GM12878 (cell line): ENCODE measurements at regions not wholly inside any gene's neighbourhood (a gene's known extent, or its start where the extent isn't known, plus 50 kb on each side); places are given as distances from the start of the nearest gene placed in this dataset.

ENCODE experiments used
- ATAC-seq: fragments of 200-7000 bp; cut with Tn5 transposase; 3 replicates; pipeline ENCODE4 v1.9.1; 2020; ENCODE audit warnings: mild to moderate bottlenecking, moderate library complexity
- BruUV-seq: library from RNA; stranded (reverse); fragments of 400-500 nt; replicated peaks from 2 replicates; lab custom pipeline; 2021; lab: Mats Ljungman, UMichigan
- CTCF ChIA-PET: fragments of 300-600 bp; sonication (Branson Sonifier 250); formaldehyde crosslinking; extraction: SDS; loops from one replicate; lab custom pipeline; 2021; ENCODE audit warnings: inconsistent platforms; lab: Yijun Ruan, JAX
- POLR2A ChIA-PET: fragments of 350-600 bp; formaldehyde crosslinking; extraction: SDS; loops from one replicate; lab custom pipeline; 2021; ENCODE audit warnings: inconsistent platforms; lab: Charles Lee
- RAD21 ChIA-PET: fragments of 300-600 bp; sonication (Branson Sonifier 250); formaldehyde crosslinking; loops from one replicate; lab custom pipeline; 2023; ENCODE audit warnings: antibody characterized with exemption; ENCODE audit not compliant: unreplicated experiment; lab: Charles Lee
- SMC1A ChIA-PET: fragments of 300-600 bp; sonication (Branson Sonifier 250); formaldehyde crosslinking; loops from one replicate; lab custom pipeline; 2023; ENCODE audit not compliant: unreplicated experiment, uncharacterized antibody; lab: Charles Lee
- DNase-seq: peaks from one replicate; pipeline ENCODE4 v3.0.0-alpha.2; 2011; ENCODE audit warnings: low read depth, low spot score
- FAIRE-seq: peaks from 3 replicates; lab custom pipeline; 2011; peaks lifted over from hg19 to GRCh38; lab: Jason Lieb, UNC
- H2AFZ ChIP-seq: 2 replicates; pipeline ENCODE4 v1.6.0; 2011; ENCODE audit warnings: low read depth, low read length, control low read depth; ENCODE audit not compliant: control insufficient read depth
- H3K27ac ChIP-seq: 2 replicates; pipeline ENCODE4 v1.5.1; 2011; ENCODE audit warnings: control low read depth; ENCODE audit not compliant: control insufficient read depth, insufficient read depth
- H3K27me3 ChIP-seq, 2 experiments: replicated peaks in 1 of 2; 2 replicates each; pipeline versions ENCODE4 v1.6.0 to v1.6.1; 2011; ENCODE audit warnings: low read length in 1 of 2; ENCODE audit not compliant: control insufficient read depth in 2 of 2, insufficient read depth in 2 of 2
- H3K36me3 ChIP-seq, 2 experiments: 2 replicates each; pipeline ENCODE4 v1.5.1; 2011; ENCODE audit warnings: low read length in 1 of 2; ENCODE audit not compliant: control insufficient read depth in 2 of 2, insufficient read depth in 2 of 2
- H3K4me1 ChIP-seq: 2 replicates; pipeline ENCODE4 v1.6.1; 2011; ENCODE audit warnings: mild to moderate bottlenecking, low read length, moderate library complexity, mixed read lengths; ENCODE audit not compliant: control insufficient read depth, insufficient read depth
- H3K4me2 ChIP-seq: 2 replicates; pipeline ENCODE4 v1.6.0; 2011; ENCODE audit warnings: control low read depth; ENCODE audit not compliant: control insufficient read depth, insufficient read depth
- H3K4me3 ChIP-seq: fragments of 200-600 bp; sonication (generic); 2 replicates; pipeline ENCODE4 v1.5.1; 2016
- H3K79me2 ChIP-seq: 2 replicates; pipeline ENCODE4 v1.6.0; 2011; ENCODE audit warnings: low read length; ENCODE audit not compliant: control insufficient read depth, insufficient read depth
- H3K9ac ChIP-seq: 2 replicates; pipeline ENCODE4 v1.8.0; 2011; ENCODE audit warnings: low read length, control low read depth, mixed read lengths; ENCODE audit not compliant: control insufficient read depth, insufficient read depth
- H3K9me3 ChIP-seq: replicated peaks from 3 replicates; pipeline ENCODE4 v1.5.1; 2011; ENCODE audit warnings: mild to moderate bottlenecking, low read length; ENCODE audit not compliant: control insufficient read depth, insufficient read depth
- H4K20me1 ChIP-seq: 2 replicates; pipeline ENCODE4 v1.6.0; 2011; ENCODE audit not compliant: control insufficient read depth, insufficient read depth
- BMI1 ChIP-seq: fragments of 450-650 bp; IDR thresholded peaks from 2 replicates; pipeline ENCODE4 v1.6.1; 2016; ENCODE audit warnings: mild to moderate bottlenecking, moderate library complexity, borderline replicate concordance
- E4F1 ChIP-seq: fragments of 450-650 bp; IDR thresholded peaks from 2 replicates; pipeline ENCODE4 v1.6.1; 2018; ENCODE audit warnings: borderline replicate concordance, mild to moderate bottlenecking; ENCODE audit not compliant: partially characterized antibody
- EP300 ChIP-seq, 2 experiments: fragments of 150-350 bp in 1 of 2; IDR thresholded peaks; 2 replicates each; pipeline ENCODE4 v1.6.1; 2011 to 2012; ENCODE audit warnings: low read depth in 2 of 2, low read length in 2 of 2, borderline replicate concordance in 1 of 2, improper control_type of control experiment in 1 of 2, inconsistent platforms in 1 of 2; ENCODE audit not compliant: control insufficient read depth in 1 of 2
- MLLT1 ChIP-seq: fragments of 450-650 bp; IDR thresholded peaks from 2 replicates; pipeline ENCODE4 v1.6.1; 2016; ENCODE audit warnings: mild to moderate bottlenecking
- MTA2 ChIP-seq: fragments of 450-650 bp; IDR thresholded peaks from 2 replicates; pipeline ENCODE4 v1.6.1; 2016; ENCODE audit warnings: low read depth, mild to moderate bottlenecking, moderate library complexity
- MXI1 ChIP-seq: fragments of 150-350 bp; IDR thresholded peaks from 2 replicates; pipeline ENCODE4 v1.6.1; 2011; ENCODE audit warnings: low read depth, mild to moderate bottlenecking, inconsistent platforms, low read length, improper control_type of control experiment
- NR2F1 ChIP-seq: fragments of 450-650 bp; conservative IDR thresholded peaks from 2 replicates; pipeline ENCODE4 v1.6.1; 2017; ENCODE audit warnings: mild to moderate bottlenecking
- RELA ChIP-seq: fragments of 450-650 bp; IDR thresholded peaks from 2 replicates; pipeline ENCODE4 v1.8.0; 2014; ENCODE audit warnings: borderline replicate concordance; ENCODE audit not compliant: partially characterized antibody
- SMAD1 ChIP-seq: fragments of 450-650 bp; IDR thresholded peaks from 2 replicates; pipeline ENCODE4 v1.6.1; 2018; ENCODE audit warnings: mild to moderate bottlenecking, low read depth; ENCODE audit not compliant: partially characterized antibody
- TBL1XR1 ChIP-seq: IDR thresholded peaks from 2 replicates; pipeline ENCODE4 v1.6.1; 2012; ENCODE audit warnings: low read depth, low read length, improper control_type of control experiment
- ZNF622 ChIP-seq: fragments of 450-650 bp; IDR thresholded peaks from 2 replicates; pipeline ENCODE4 v1.6.1; 2017; ENCODE audit warnings: mild to moderate bottlenecking, inconsistent platforms
- WGBS: methylation state at CpG from one replicate; pipeline ENCODE4 v1.1.6; 2016; ENCODE audit warnings: low lambda C conversion rate; ENCODE audit not compliant: insufficient replicate concordance, insufficient coverage; ENCODE audit errors: missing lambda C conversion rate; 5-methylcytosine and 5-hydroxymethylcytosine counted together
- in situ Hi-C: fragments of 300-500 bp; cut with MboI; formaldehyde crosslinking; loops from 9 replicates; pipeline ENCODE4 v1.14.3; 2018; ENCODE audit warnings: mixed read lengths
- intact Hi-C: fragments of 100-400 bp; cut with micrococcal nuclease; formaldehyde crosslinking; loops from one replicate; pipeline ENCODE4 v1.14.2; 2022; ENCODE audit not compliant: unreplicated experiment

- TF ChIP-seq NR2F1, result no peak
- TF ChIP-seq MXI1, result no peak
These were observed 852.7 kb downstream of the LUZP2 start (continued) for GRCh38 chr11:25349537-25349936.

- no peak overlapping the region for H3K9ac ChIP-seq
- TF ChIP-seq ZNF622 (no peak), MXI1 (no peak), BMI1 (no peak), MLLT1 (no peak), RELA (no peak), MTA2 (no peak), SMAD1 (no peak), TBL1XR1 (no peak), EP300 (IDR thresholded peaks at IDR 0.05; ENCODE audit: borderline replicate concordance in 1 of 2, control insufficient read depth in 1 of 2, low read depth in 2 of 2, low read length in 2 of 2) (no peak), E4F1 (no peak)
- 10% methylated on average over 9 of the region's 9 CpGs for WGBS
- intact Hi-C loops (no loop called here), in situ Hi-C loops (no loop called here)
- no peak overlapping the region for H3K4me2 ChIP-seq
- FAIRE-seq (no peak), ATAC-seq (no peak), DNase-seq (no peak)
- H4K20me1 ChIP-seq, result no peaks in the 10 kb centered on the region
- no peaks in the 10 kb centered on the region for H3K36me3 ChIP-seq
- no TSS peak for BruUV-seq
- ChIA-PET RAD21 (no interaction called here), POLR2A (no interaction called here), SMC1A (no interaction called here), CTCF (no interaction called here)
- no peak overlapping the region for H2AFZ ChIP-seq
- no peaks in the 10 kb centered on the region for H3K9me3 ChIP-seq
- H3K27me3 ChIP-seq, result no peaks in the 10 kb centered on the region
- H3K4me1 ChIP-seq, result no peaks in the 10 kb centered on the region
- H3K27ac ChIP-seq, result no peak overlapping the region
- H3K4me3 ChIP-seq, result no peak overlapping the region
- H3K79me2 ChIP-seq, result no peaks in the 10 kb centered on the region
These were observed 854.3 kb downstream of the LUZP2 start for GRCh38 chr11:25350899-25351803.
